OCI-LY7 (cell line): ENCODE measurements at regions not wholly inside any gene's neighbourhood (a gene's known extent, or its start where the extent isn't known, plus 50 kb on each side); places are given as distances from the start of the nearest gene placed in this dataset.

Source experiments
- CTCF ChIP-seq: fragments of 200-600 bp; sonication (generic); conservative IDR thresholded peaks from 2 replicates; pipeline ENCODE4 v1.5.1; 2014; ENCODE audit warnings: mild to moderate bottlenecking, antibody characterized with exemption, low read length, moderate library complexity, mixed read lengths
- EZH2phosphoT487 ChIP-seq: fragments of 200-600 bp; sonication (generic); IDR thresholded peaks from 2 replicates; pipeline ENCODE4 v1.6.1; 2018; ENCODE audit warnings: low read depth, borderline replicate concordance, mild to moderate bottlenecking, mixed run types, antibody characterized with exemption, low read length, moderate library complexity, mixed read lengths

GRCh38 chr14:96663076-96663475, 134.1 kb upstream of the VRK1 start:
- TF ChIP-seq EZH2phosphoT487, result no peak
- no peak for TF ChIP-seq CTCF
